ENCODE measurements at regions not wholly inside any gene's neighbourhood (a gene's known extent, or its start where the extent isn't known, plus 50 kb on each side); places are given as distances from the start of the nearest gene placed in this dataset.
A peak's percentile ranks its signal among the peaks of the same experiment; 100 is the strongest.

GRCh38 chr13:111411919-111412650, 91.6 kb downstream of the TEX29 start:
- no peak overlapping the region for H3K27ac Mint-ChIP-seq (ENCODE audit: unreplicated experiment)
- peaks cover 4% of the 10 kb centered on the region for H3K9me3 Mint-ChIP-seq (ENCODE audit: unreplicated experiment)
- peaks cover 8% of the 10 kb centered on the region for H3K27me3 Mint-ChIP-seq (ENCODE audit: unreplicated experiment)
- no peak for DNase-seq
- H3K4me3 Mint-ChIP-seq (ENCODE audit: unreplicated experiment), result no peak overlapping the region
- H3K36me3 Mint-ChIP-seq (ENCODE audit: unreplicated experiment), result no peaks in the 10 kb centered on the region
- H3K4me1 Mint-ChIP-seq (ENCODE audit: low read depth, unreplicated experiment), result peaks cover 25% of the 10 kb centered on the region
- TF ChIP-seq, protein P1, sequence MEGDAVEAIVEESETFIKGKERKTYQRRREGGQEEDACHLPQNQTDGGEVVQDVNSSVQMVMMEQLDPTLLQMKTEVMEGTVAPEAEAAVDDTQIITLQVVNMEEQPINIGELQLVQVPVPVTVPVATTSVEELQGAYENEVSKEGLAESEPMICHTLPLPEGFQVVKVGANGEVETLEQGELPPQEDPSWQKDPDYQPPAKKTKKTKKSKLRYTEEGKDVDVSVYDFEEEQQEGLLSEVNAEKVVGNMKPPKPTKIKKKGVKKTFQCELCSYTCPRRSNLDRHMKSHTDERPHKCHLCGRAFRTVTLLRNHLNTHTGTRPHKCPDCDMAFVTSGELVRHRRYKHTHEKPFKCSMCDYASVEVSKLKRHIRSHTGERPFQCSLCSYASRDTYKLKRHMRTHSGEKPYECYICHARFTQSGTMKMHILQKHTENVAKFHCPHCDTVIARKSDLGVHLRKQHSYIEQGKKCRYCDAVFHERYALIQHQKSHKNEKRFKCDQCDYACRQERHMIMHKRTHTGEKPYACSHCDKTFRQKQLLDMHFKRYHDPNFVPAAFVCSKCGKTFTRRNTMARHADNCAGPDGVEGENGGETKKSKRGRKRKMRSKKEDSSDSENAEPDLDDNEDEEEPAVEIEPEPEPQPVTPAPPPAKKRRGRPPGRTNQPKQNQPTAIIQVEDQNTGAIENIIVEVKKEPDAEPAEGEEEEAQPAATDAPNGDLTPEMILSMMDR (IDR thresholded peaks at IDR 0.05; ENCODE audit: partially characterized antibody, unreplicated experiment), result no peak

DNA sequence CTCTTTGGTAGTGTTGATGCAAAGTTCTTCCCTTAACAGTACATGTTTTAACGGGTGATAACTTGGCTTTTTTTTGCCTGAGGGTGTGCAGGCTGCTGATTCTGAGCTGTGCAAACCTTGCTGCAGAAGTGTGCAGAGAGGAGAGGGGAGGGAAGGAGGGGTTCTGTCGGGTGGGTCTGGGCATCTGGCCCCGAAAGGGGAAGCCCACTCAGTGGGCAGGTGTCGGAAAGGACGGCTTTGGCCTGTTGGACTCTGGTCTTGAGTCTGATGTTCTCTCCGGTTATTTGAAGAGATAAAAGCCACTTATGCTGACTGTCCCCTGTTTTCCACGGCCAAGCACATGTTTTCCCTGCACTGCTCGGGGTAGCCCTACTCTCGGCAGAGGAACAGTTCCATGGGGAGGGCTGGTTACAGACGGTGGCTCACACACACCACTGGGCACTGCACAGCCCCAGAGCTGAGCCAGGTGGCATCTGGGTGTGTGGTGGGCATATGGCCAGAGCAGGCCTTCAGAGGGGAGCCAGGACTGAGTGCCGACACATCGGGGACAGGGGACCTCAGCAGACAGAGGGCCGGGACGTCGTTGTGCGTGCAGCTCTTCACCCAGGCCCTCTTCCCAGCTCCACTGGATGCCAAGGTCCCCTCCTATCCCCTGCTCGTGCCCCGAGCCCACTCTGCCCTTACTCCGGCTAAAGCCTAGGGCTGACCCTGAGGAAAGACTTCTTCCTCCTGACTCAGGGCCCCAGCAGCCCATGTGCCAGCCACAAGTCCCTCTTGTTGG, 93.2 kb downstream of the TEX29 start:
- peak overlapping the region; percentile 22 for H3K27ac Mint-ChIP-seq (ENCODE audit: unreplicated experiment)
- H3K27me3 Mint-ChIP-seq (ENCODE audit: unreplicated experiment), result peaks cover 5% of the 10 kb centered on the region

GRCh38 chr13:111414341-111414740, 93.9 kb downstream of the TEX29 start:
- peaks cover 4% of the 10 kb centered on the region for H3K9me3 Mint-ChIP-seq (ENCODE audit: unreplicated experiment)
- H3K4me1 Mint-ChIP-seq (ENCODE audit: low read depth, unreplicated experiment), result peaks cover 25% of the 10 kb centered on the region
- H3K27me3 Mint-ChIP-seq (ENCODE audit: unreplicated experiment), result peaks cover 4% of the 10 kb centered on the region
- TF ChIP-seq, protein P1 (IDR thresholded peaks at IDR 0.05; ENCODE audit: partially characterized antibody, unreplicated experiment), result no peak
- H3K27ac Mint-ChIP-seq (ENCODE audit: unreplicated experiment), result no peak overlapping the region
- no peak overlapping the region for H3K4me3 Mint-ChIP-seq (ENCODE audit: unreplicated experiment)
- no peaks in the 10 kb centered on the region for H3K36me3 Mint-ChIP-seq (ENCODE audit: unreplicated experiment)
- DNase-seq, result no peak

More for the DNA sequence above, 93.2 kb downstream of the TEX29 start:
- Mint-ChIP-seq H3K36me3 (ENCODE audit: unreplicated experiment) (no peaks in the 10 kb centered on the region), H3K9me3 (ENCODE audit: unreplicated experiment) (peaks cover 4% of the 10 kb centered on the region), H3K4me3 (ENCODE audit: unreplicated experiment) (no peak overlapping the region), H3K4me1 (ENCODE audit: low read depth, unreplicated experiment) (peaks cover 25% of the 10 kb centered on the region)
- TF ChIP-seq, protein P1 (IDR thresholded peaks at IDR 0.05; ENCODE audit: partially characterized antibody, unreplicated experiment), result no peak
- no peak for DNase-seq

GRCh38 chr13:111415246-111415645, 94.8 kb downstream of the TEX29 start:
- Mint-ChIP-seq H3K4me1 (ENCODE audit: low read depth, unreplicated experiment) (peaks cover 25% of the 10 kb centered on the region), H3K27ac (ENCODE audit: unreplicated experiment) (no peak overlapping the region), H3K9me3 (ENCODE audit: unreplicated experiment) (peaks cover 4% of the 10 kb centered on the region), H3K36me3 (ENCODE audit: unreplicated experiment) (no peaks in the 10 kb centered on the region), H3K27me3 (ENCODE audit: unreplicated experiment) (peaks cover 4% of the 10 kb centered on the region), H3K4me3 (ENCODE audit: unreplicated experiment) (no peak overlapping the region)
- TF ChIP-seq, protein P1 (IDR thresholded peaks at IDR 0.05; ENCODE audit: partially characterized antibody, unreplicated experiment), result no peak
- DNase-seq, result no peak

GRCh38 chr13:111415765-111416164, 95.3 kb downstream of the TEX29 start:
- no peak overlapping the region for H3K27ac Mint-ChIP-seq (ENCODE audit: unreplicated experiment)
- no peak overlapping the region for H3K4me3 Mint-ChIP-seq (ENCODE audit: unreplicated experiment)
- peaks cover 4% of the 10 kb centered on the region for H3K9me3 Mint-ChIP-seq (ENCODE audit: unreplicated experiment)
- no peak for DNase-seq
- TF ChIP-seq, protein P1 (IDR thresholded peaks at IDR 0.05; ENCODE audit: partially characterized antibody, unreplicated experiment), result no peak
- H3K27me3 Mint-ChIP-seq (ENCODE audit: unreplicated experiment), result peaks cover 4% of the 10 kb centered on the region
- peaks cover 25% of the 10 kb centered on the region for H3K4me1 Mint-ChIP-seq (ENCODE audit: low read depth, unreplicated experiment)
- H3K36me3 Mint-ChIP-seq (ENCODE audit: unreplicated experiment), result no peaks in the 10 kb centered on the region

All from glutamatergic neuron (in vitro differentiated cells).